GM21619 (cell line): ENCODE measurements at regions not wholly inside any gene's neighbourhood (a gene's known extent, or its start where the extent isn't known, plus 50 kb on each side); places are given as distances from the start of the nearest gene placed in this dataset.
"Not testable (repeated sequence)": the region's sequence is repeated elsewhere in the genome, so short reads cannot be mapped to it uniquely, and the experiment has no call there.

Experiments
- ATAC-seq: cut with Tn5 transposase; IDR thresholded peaks from one replicate; pipeline ENCODE4 v1.9.1; 2021; ENCODE audit not compliant: unreplicated experiment

DNA sequence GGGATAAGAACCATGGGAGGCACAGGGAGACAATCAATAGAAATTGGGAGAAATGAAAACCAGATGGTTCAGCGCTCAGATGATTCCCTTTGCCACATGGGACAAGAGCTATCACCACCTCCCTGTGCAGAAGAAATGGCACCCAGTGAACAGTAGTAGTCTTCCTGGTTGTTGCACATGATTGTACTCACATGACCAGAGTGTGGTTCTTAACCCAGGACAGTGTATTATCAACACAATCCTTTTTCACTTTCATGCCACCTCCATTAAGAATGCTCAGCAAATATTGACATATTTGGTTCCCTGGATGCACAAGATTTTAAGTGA is 149.0 kb upstream of the SH3BP4 start:
- ATAC-seq: no peak

DNA sequence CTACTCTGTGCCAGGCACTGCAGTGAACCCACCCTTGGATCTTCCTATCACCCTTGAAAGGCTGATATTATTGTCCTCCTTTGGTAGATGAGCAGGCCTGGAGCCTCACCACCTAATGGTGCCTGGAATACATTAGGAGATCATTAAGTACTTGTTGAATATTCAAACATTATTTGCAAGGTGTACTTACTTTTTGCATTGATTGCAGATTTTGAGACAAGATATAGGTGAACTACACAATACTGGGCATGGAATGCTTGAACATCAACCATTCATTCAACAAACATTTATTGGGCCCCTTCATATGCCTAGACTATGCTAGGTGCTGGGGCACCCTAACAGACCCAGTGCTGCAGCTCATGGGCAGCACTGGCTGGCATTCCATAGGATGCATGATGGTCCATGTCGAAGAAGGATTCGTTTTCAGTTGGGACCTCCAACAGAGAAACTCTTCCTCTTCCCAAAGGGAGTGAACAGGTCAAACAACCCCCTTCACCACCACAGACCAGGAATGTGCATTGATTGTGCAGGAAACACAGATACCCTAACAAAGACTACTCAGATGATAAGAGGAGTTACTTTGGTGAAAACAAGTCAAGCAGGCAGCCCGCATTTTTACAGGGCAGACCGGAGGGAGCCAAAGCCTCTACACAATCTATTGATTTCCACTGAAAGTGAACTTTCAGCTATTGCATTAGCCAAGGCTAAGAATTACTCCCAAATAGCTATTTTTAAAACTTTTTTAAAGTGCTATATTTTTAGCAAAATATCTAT is 149.6 kb upstream of the SH3BP4 start:
- ATAC-seq: no peak

DNA sequence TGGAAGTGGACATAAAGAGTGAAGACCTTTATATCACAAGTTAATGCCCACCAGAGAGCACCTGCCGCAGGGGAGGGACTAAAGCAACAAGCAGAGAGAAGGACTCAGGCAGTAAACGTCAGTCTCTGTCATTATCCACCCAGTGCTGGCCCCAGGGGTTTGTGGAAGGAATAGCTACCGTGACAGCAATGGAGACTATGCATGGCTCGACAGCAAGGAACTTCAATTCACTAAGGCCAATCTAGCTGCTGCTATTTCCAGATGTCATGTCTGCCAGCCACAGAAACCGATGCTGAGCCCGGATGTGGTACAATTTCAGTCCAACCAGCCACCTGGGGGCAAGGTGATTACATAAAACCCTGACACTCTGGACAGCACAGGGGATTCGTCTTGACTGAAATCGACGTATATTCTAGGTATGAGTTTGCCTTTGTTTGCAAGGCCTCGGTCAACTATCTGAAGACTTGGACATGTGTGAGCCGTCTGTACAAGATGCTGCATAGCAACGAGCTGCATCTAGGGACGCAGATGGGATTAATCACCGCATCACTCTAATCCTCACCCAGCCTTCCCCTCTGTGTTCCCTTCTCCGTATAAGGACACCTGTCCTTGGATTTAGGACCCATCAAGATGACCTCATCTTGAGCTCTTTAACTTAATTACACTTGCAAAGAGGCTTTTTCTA is 154.1 kb upstream of the SH3BP4 start:
- no peak for ATAC-seq

DNA sequence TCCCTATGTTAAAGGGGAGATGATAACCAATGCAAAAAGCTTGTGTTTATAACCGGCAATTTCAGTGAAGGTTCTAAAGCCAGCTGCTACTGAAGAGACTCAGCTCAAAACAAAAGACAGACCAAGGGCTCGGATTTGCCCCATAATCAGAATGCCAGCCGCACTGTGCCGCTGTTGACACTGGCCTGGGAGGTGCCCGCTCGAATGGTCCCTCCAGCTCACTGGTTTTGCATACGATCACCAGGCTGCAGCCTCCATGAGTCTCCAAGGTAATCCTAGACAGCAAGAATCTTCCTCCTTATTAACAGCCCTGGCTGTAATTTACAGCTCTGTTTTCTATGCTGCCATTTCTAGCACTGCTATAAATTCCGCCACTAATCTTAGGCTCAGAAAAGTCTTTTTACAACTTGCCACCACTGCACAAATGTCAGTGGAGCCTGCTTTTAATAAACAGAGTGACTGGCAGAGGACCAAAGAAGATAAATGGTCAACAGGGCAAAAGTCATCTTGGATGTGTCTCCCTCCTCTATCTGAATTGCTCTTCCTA is 155.7 kb upstream of the SH3BP4 start:
- ATAC-seq: no peak

DNA sequence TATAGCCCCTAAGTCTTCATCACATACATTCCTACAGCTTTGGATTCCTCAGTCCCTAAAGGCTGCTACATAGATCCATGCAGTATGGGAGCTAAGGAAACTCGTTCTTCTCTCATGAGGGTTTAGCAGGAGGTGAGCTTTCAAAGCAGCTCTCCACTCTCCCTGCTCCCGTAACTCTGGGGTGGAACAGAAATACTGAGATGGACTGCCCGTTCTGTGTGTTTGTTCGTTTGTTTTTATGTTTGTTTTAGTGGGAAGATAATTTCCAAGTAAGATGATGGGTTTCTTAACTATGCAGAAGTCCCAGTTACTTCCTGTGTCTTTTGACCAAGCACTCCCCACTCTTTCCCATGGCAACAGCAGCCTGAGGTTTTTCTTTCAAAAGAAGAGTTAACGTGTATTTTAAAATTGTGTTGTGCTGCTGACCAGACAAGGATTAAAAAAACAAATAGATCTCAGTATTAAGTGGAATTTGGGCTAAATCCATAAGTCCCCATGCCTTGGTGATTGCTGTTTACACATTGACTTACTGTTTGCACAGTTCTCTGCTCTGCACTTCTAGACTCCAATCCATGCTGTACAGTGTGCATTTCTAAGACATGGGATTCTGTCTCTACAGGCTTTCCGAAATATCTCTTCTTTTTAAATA is 156.4 kb upstream of the SH3BP4 start:
- no peak for ATAC-seq

DNA sequence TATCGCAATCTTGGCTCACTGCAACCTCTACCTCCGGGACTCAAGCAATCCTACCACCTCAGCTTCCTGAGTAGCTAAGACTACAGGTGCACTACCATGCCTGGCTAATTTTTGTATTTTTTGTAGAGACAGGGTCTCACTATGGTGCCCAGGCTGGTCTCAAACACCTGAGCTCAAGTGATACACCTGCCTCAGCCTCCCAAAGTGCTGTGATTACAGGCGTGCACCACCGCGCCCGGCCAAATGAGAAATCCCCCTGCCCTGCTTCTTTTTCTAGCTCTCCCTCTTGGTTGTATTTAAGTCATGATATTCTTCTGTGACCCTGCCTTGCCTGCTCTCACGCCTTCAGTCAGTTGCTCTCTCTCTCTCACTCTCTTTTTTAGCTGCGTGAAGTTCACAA is 157.0 kb upstream of the SH3BP4 start:
- no peak for ATAC-seq

DNA sequence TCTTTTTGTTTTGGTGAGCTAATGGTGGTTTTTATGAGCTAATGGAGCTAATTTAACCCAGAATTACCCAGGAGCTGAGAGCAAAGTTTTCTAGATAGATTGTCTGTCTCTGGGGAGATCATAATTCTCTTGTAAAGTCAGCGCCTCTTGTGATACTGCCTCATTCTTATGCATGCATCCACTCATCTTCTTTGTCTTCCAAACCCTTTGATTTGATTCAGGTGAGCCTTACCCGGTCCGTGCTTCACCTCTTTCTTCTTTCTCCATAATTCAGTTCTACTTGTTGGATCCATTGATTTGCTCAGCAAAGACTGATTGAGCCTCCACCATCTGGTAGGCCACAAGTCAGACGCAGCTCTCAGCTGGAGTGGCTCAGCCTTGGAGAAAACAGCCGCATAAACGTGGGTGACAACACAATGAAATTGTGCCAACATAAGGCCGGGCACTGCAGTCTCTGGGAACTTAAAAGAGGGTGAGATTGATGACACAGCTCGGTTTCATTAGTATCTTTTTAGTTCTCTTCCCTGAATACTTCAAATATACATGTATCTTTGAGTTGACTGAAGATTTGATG is 158.5 kb upstream of the SH3BP4 start:
- ATAC-seq: no peak

DNA sequence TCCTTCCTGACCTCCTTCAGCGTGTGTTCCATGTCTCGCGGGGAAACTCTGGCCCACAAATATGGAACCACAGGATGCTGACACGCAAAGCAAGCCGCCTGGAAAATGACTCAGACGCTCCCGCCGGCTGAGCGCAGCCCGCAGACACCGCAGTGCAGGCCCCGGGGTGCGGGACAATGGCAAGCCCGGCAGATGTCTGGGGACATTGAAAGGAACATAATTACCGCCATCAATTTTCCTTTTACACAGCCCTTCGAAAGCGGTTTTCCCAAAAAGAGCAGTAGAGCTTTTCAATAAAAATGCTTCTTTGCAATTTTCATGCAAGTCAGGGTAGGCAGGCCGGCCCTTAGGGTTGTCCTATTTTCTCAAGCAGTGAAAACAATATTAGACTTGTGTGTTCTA is 159.2 kb upstream of the SH3BP4 start:
- no peak for ATAC-seq

DNA sequence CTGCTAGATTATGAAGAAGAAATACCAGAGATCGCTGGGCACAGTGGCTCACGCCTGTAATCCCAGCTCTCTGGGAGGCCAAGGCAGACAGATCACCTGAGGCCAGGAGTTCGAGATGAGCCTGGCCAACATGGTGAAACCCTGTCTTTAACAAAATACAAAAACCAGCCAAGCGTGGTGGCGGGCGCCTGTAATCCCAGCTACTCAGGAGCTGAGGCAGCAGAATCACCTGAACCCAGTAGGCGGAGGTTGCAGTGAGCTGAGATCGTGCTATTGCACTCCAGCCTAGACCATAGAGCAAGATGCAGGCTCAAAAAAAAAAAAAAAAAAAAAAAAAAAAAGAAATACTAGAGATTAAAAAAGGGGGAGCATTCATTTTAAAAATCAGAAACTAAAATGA is 159.7 kb upstream of the SH3BP4 start:
- ATAC-seq: not testable (repeated sequence)

DNA sequence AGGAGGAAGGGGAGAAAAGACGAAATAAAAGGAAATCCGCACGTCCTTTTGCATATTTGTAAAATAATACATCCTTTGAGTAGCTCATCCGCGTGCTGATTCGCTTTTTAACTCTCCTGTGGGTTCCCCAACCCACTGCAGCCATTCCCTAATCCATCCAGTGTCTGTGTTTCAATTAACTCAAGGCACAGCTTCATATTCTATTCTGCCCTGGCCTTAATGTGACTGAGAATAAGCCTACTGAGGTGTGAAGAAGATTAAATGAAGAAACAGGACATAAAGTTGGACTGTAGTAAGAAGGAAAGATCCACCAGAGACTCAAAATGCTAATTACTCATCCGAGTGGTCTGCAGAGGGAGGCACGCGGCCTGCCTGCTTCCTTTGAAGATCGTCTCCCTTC is 161.4 kb upstream of the SH3BP4 start:
- no peak for ATAC-seq

DNA sequence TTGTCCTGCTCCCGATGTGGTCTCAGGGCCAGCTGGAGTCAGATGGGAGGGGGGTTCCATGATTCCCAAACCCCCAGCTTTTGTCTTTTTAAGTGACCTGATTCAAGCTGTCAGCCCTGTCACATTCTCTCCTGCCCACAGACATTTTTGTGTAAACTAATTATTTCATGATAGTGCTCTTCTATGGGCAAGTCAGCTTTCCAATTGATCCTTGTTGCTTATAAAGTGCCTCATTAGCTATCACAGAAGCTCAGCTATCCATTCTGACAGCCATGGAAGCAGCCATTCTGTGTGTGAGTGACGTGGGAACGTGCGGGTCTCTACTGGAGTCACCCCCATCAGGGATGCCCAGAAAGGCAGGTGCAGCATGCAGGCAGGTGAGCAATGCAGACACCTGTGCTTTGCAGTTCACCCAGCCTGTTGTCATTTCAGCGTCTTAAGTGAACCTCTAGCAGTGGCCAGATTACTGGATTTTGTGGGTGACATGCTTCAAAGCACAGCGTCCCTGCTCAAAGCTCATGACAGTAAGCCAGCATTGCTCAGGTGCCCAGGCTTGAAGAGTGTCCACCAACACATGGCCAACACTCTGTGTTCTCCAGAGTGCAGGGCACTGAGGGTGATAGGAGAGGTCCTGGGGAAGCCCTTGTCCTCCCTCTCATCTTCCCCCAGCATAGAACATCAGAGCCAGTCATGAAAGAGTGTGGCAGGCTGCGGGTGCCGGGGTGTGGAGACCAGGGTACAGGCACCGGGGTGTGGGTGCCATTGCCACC is 162.1 kb upstream of the SH3BP4 start:
- ATAC-seq: no peak

DNA sequence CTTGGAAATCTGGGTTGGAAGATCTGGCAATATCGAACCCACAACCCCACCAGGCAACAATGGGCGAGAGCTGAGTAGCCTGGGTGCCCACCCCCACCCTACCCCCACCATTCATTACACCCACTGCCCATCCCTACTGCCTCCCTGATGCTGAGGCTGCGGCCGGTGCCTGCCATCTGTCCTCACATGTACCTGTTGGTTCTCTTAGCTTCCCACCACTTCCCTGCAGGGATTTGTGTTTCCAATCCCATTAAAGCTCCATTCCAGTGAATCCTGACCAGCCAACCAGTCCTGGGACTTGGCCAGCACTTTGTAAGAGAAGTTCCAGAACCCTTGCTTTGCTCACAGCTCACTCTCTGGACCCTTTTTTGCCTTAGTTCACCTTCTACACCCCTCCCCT is 163.0 kb upstream of the SH3BP4 start:
- no peak for ATAC-seq

DNA sequence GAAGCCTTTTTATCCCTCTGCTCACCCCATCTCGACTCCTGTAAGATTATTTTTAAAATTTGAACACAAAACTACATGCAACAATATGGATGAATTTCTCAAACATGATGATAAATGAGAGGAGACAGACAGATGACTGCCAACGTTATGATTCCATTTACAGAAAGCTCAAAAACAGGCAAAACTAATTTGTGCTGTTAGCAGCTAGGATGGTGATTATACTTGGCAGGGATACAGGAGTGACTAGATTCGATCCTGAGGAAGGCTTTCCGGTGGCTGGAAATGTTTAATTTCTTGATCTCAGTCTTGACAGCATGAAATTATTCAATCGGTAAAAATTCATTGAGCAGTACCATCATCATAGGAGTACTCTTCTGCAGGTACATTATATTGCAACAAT is 163.4 kb upstream of the SH3BP4 start:
- ATAC-seq: no peak

DNA sequence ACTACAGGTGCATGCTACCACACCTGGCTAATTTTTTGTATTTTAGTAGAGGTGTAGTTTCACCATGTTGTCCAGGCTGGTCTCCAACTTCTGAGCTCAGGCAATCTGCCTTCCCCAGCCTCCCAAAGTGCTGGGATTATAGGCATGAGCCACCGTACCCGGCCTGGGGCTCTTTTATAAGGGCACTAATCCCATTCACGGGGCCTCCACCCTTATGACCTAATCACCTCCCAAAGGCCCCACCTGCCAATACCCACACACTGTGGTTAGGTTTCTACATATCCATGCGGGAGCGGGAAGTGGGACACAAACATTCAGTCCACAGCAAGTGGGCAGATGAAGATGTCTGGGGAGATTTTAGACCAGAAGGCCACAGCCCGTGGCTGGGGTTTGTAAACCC is 164.7 kb upstream of the SH3BP4 start:
- ATAC-seq: no peak

DNA sequence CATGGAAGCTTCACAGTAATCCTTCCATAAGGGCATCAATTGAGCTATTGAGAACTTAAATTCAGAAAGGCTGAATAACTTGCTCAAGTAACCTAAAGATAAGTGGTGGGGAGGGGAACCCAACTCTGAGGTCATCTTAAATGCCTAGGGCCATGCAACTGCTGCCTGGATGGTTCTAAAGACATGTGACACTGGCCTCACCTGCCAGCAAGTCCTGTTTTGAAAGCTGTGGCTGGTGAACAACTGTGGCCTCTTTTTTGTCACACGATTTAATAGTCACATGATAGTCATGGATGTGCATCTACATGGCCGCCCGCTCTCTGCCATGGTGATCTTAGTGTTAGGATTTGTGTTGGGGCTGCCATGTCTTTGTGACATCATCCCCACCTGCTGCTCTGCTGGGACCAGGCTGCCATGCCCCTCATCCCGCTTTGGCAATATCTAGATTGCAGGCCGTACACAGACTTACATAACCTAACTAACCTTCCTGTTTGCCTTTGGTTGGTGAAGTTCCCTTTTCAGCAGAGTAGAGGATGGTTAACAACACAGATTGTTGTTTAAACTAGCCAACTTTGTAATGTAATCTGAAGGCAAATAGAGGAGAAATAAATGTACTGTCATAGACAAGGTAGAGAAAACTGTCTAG is 177.9 kb upstream of the SH3BP4 start:
- no peak for ATAC-seq

DNA sequence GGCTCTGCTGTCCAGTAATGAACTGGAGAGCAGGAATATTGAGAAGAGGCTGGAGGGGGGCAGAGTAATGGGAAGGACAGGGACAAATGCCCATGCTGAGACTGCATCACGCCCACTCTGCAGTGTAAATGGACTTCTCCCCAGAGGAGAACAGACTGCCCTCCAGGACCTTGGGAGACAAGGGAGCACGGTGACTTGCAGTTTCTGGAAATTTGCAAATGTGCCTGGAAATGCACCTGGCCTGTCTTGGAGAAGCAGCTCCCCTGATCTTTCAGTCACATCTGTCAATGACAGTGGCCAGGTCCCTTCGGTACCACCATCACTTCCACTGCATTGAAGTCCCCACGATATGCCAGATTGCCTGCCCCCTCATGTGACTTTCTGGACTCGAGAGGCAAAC is 178.7 kb upstream of the SH3BP4 start:
- no peak for ATAC-seq

DNA sequence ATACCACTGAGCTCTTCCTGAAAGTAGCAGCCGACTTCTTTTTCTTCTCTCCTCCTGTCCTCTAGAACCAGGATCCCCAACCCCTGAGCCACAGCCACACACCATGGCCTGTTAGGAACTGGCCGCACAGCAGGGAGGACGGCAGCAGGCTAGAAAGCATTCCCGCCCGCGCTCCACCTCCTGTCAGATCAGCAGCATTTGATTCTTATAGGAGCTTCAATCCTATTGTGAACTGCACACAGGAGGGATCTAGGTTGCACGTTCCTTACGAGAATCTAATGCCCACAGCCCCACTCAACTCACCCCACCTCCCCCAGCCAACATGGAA is 179.1 kb upstream of the SH3BP4 start:
- ATAC-seq: no peak

DNA sequence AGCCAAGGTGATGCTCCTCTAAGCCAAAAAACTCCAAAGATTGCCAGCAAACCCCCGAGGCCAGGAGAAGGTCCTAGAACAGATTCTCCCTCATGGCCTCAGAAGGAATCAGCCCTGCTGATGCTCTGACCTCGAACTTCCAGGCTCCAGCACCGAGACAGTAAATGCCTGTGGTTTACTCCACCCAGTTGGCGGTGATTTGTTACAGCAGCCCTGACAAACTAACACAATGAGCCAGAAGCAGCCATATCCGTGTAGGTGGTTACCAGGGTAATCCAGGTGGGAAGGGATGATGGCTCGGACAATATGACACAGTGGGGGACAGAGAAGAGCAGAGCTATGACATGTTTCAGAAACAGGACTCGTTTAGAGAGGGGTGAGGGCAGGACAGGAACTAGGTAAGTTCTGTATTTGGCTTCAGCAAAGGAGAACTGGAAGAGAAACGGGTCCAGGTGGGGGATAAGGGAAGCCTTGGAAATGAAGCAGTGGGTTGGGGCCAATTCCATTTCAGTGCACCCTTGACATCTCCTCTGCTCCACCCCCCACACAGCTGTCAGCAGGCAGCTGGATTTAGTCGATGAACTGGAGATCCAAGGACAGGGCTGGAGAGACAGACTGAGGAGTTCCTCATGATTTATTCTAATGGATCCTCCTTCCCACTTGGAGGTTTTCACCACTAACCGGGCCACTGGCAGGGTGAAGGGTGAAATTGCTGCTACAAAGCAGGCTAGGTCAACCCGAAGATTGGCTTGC is 179.7 kb upstream of the SH3BP4 start:
- no peak for ATAC-seq

DNA sequence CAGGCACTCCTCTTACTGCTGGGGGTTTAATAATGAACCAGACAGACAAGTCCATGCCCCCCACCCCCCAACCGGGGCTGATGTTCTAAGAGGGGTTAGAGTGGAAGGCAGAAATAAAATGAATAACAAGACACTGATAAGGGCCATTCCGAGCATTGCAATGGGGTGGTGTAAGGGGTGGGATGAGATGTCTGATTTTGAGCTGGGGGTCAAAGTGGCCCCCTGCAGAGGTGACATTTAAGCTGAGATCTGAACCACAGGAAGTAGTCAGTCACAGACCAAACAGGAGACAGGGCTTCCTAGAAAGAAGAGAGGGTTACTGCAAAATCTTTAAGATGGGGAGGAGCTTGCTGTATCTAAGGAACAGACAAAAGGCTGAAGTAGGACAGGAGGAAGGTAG is 180.6 kb upstream of the SH3BP4 start:
- ATAC-seq: no peak

DNA sequence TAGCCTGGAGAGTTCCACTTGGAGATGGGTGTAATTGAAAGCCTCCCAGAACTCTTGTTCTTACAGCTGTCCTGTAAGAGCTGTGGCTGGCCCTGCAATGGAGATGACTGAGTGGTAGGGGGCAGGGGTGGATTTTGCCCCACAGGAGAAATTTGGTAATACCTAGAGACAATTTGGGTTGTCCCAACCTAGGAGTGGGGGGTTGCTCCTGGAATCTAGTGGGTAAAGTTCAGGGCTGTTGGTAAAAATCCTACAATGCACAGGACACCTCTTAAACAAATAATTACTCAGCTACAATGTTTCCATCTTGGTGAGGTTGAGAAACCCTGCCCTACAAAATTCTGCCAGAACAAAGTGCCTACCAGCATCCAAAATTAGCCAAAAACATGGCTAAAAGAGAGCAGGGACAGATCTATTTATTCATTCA is 181.1 kb upstream of the SH3BP4 start:
- ATAC-seq: no peak
